H9 (cell line): ENCODE measurements at regions not wholly inside any gene's neighbourhood (a gene's known extent, or its start where the extent isn't known, plus 50 kb on each side); places are given as distances from the start of the nearest gene placed in this dataset.

ENCODE experiments used
- DNase-seq: peaks from one replicate; pipeline ENCODE4 v3.0.0-alpha.2; 2017
- H2AFZ ChIP-seq: one replicate; pipeline ENCODE4 v1.6.1; 2013; ENCODE audit warnings: mild to moderate bottlenecking, low read length, control low read depth, moderate library complexity
- H2AK5ac ChIP-seq: 2 replicates; pipeline ENCODE4 v1.6.1; 2013; ENCODE audit warnings: low read length, control low read depth, mixed read lengths; ENCODE audit not compliant: insufficient read length
- H2BK120ac ChIP-seq: one replicate; pipeline ENCODE4 v1.6.1; 2013; ENCODE audit warnings: low read depth, mild to moderate bottlenecking, low read length, control low read depth, inconsistent platforms; ENCODE audit not compliant: poor library complexity, severe bottlenecking
- H2BK12ac ChIP-seq: 2 replicates; pipeline ENCODE4 v1.6.1; 2013; ENCODE audit warnings: low read length, control low read depth, mixed read lengths, low read depth; ENCODE audit not compliant: insufficient read length
- H2BK15ac ChIP-seq: 2 replicates; pipeline ENCODE4 v1.6.1; 2013; ENCODE audit warnings: low read depth, low read length, control low read depth
- H2BK20ac ChIP-seq: one replicate; pipeline ENCODE4 v1.6.1; 2013; ENCODE audit warnings: low read depth, mild to moderate bottlenecking, low read length, control low read depth, inconsistent platforms; ENCODE audit not compliant: poor library complexity, severe bottlenecking
- H2BK5ac ChIP-seq: 2 replicates; pipeline ENCODE4 v1.6.1; 2013; ENCODE audit warnings: low read length, control low read depth, mixed read lengths; ENCODE audit not compliant: insufficient read length
- H3K14ac ChIP-seq: 2 replicates; pipeline ENCODE4 v1.6.1; 2013; ENCODE audit warnings: low read length, control low read depth; ENCODE audit not compliant: insufficient read depth
- H3K18ac ChIP-seq: 2 replicates; pipeline ENCODE4 v1.6.1; 2013; ENCODE audit warnings: low read depth, mild to moderate bottlenecking, mixed read lengths, low read length, control low read depth; ENCODE audit not compliant: insufficient read length
- H3K23ac ChIP-seq: 2 replicates; pipeline ENCODE4 v1.6.1; 2013; ENCODE audit warnings: low read length, control low read depth, mixed read lengths, low read depth; ENCODE audit not compliant: insufficient read length
- H3K23me2 ChIP-seq: 2 replicates; pipeline ENCODE4 v1.6.1; 2013; ENCODE audit warnings: low read depth, mild to moderate bottlenecking, mixed read lengths, low read length, control low read depth; ENCODE audit not compliant: insufficient read length, poor library complexity, severe bottlenecking
- H3K27ac ChIP-seq: 2 replicates; pipeline ENCODE4 v1.5.1; 2013; ENCODE audit warnings: low read length, control low read depth, mixed read lengths, low read depth; ENCODE audit not compliant: insufficient read length
- H3K27me3 ChIP-seq: 2 replicates; pipeline ENCODE4 v1.6.1; 2013; ENCODE audit warnings: low read length, control low read depth, inconsistent platforms; ENCODE audit not compliant: insufficient read depth
- H3K4ac ChIP-seq: 2 replicates; pipeline ENCODE4 v1.6.1; 2013; ENCODE audit warnings: low read depth, mild to moderate bottlenecking, control low read depth, inconsistent platforms, low read length, moderate library complexity
- H3K4me1 ChIP-seq: 2 replicates; pipeline ENCODE4 v1.6.1; 2013; ENCODE audit warnings: low read length, control low read depth, inconsistent platforms; ENCODE audit not compliant: insufficient read depth
- H3K4me2 ChIP-seq: 2 replicates; pipeline ENCODE4 v1.6.1; 2013; ENCODE audit warnings: low read length, control low read depth, mixed read lengths; ENCODE audit not compliant: insufficient read length, insufficient read depth
- H3K56ac ChIP-seq: 2 replicates; pipeline ENCODE4 v1.6.1; 2013; ENCODE audit warnings: low read depth, mild to moderate bottlenecking, mixed read lengths, low read length, control low read depth; ENCODE audit not compliant: insufficient read length
- H3K79me1 ChIP-seq: 2 replicates; pipeline ENCODE4 v1.6.1; 2013; ENCODE audit warnings: low read depth, mild to moderate bottlenecking, moderate library complexity, low read length, control low read depth, inconsistent platforms; ENCODE audit not compliant: insufficient read depth, poor library complexity, severe bottlenecking
- H3K79me2 ChIP-seq: 2 replicates; pipeline ENCODE4 v1.6.1; 2013; ENCODE audit warnings: low read length, control low read depth, inconsistent platforms; ENCODE audit not compliant: insufficient read depth
- H3K9ac ChIP-seq: 2 replicates; pipeline ENCODE4 v1.6.1; 2013; ENCODE audit warnings: low read length, control low read depth, mixed read lengths; ENCODE audit not compliant: insufficient read length; ENCODE audit errors: extremely low read depth
- H3K9me3 ChIP-seq: one replicate; pipeline ENCODE4 v1.6.1; 2013; ENCODE audit warnings: low read depth, low read length, inconsistent platforms; ENCODE audit not compliant: control insufficient read depth
- H3T11ph ChIP-seq: one replicate; pipeline ENCODE4 v1.6.1; 2013; ENCODE audit warnings: mild to moderate bottlenecking, low read length, control low read depth, inconsistent platforms
- H4K20me1 ChIP-seq: one replicate; pipeline ENCODE4 v1.6.1; 2013; ENCODE audit not compliant: control insufficient read depth, insufficient read length, insufficient read depth
- H4K5ac ChIP-seq: 2 replicates; pipeline ENCODE4 v1.6.1; 2013; ENCODE audit warnings: low read depth, mild to moderate bottlenecking, mixed read lengths, low read length, control low read depth; ENCODE audit not compliant: insufficient read length
- H4K8ac ChIP-seq: replicated peaks from 2 replicates; pipeline ENCODE4 v1.6.1; 2013; ENCODE audit warnings: low read length, control low read depth, mixed read lengths, low read depth; ENCODE audit not compliant: insufficient read length
- H4K91ac ChIP-seq: 2 replicates; pipeline ENCODE4 v1.6.1; 2013; ENCODE audit warnings: low read depth, mild to moderate bottlenecking, moderate library complexity, mixed read lengths, low read length, control low read depth; ENCODE audit not compliant: insufficient read length
- H3K27ac Mint-ChIP-seq, 3 experiments: 2 replicates in 2 of 3; 3 replicates in 1 of 3; pipeline ENCODE4 v1.8.0; 2020 to 2021; ENCODE audit warnings: mixed read lengths in 3 of 3, mild to moderate bottlenecking in 1 of 3, moderate library complexity in 1 of 3
- H3K27me3 Mint-ChIP-seq: 2 replicates; pipeline ENCODE4 v1.8.0; 2021; ENCODE audit warnings: low read depth, mild to moderate bottlenecking, moderate library complexity, mixed read lengths
- H3K36me3 Mint-ChIP-seq, 3 experiments: 2 replicates in 2 of 3; 3 replicates in 1 of 3; pipeline ENCODE4 v1.8.0; 2020 to 2021; ENCODE audit warnings: low read depth in 3 of 3, mixed read lengths in 3 of 3; ENCODE audit not compliant: insufficient read depth in 1 of 3
- H3K4me1 Mint-ChIP-seq, 2 experiments: 2 replicates each; pipeline ENCODE4 v1.8.0; 2020; ENCODE audit warnings: mixed read lengths in 2 of 2
- H3K4me3 Mint-ChIP-seq, 2 experiments: 2 replicates in 1 of 2; 3 replicates in 1 of 2; pipeline ENCODE4 v1.8.0; 2020 to 2021; ENCODE audit warnings: mild to moderate bottlenecking in 2 of 2, mixed read lengths in 2 of 2, moderate library complexity in 1 of 2
- H3K9me3 Mint-ChIP-seq, 2 experiments: 2 replicates in 1 of 2; 3 replicates in 1 of 2; pipeline ENCODE4 v1.8.0; 2020; ENCODE audit warnings: mild to moderate bottlenecking in 2 of 2, mixed read lengths in 2 of 2, moderate library complexity in 1 of 2
- CTCF ChIP-seq: fragments of 200-600 bp; sonication (generic); conservative IDR thresholded peaks from 3 replicates; pipeline ENCODE4 v1.8.0; 2021; ENCODE audit warnings: antibody characterized with exemption, mild to moderate bottlenecking
- whole genome bisulfite sequencing: extraction: QIAGEN DNeasy Blood & Tissue Kit; methylation state at CpG from one replicate; pipeline ENCODE4 v1.1.7; 2013; ENCODE audit warnings: missing lambda C conversion rate, low lambda C conversion rate, mixed read lengths; ENCODE audit not compliant: insufficient read length; ENCODE audit errors: extremely low coverage; 5-methylcytosine and 5-hydroxymethylcytosine counted together

GRCh38 chr6:11902527-11902926, 109.6 kb upstream of the HIVEP1 start:
- DNase-seq = no peak
- peaks cover 5 to 13% (median 7%) of the 10 kb centered on the region in 3 experiments for H3K36me3 Mint-ChIP-seq
- Histone ChIP-seq H4K20me1 (no peaks in the 10 kb centered on the region), H3K79me1 (no peaks in the 10 kb centered on the region), H3K23ac (no peak overlapping the region), H3K18ac (no peak overlapping the region), H4K8ac (no peak overlapping the region), H3K9ac (no peak overlapping the region), H3K27ac (no peak overlapping the region), H4K91ac (no peak overlapping the region), H2BK120ac (no peak overlapping the region), H2AFZ (no peak overlapping the region), H2BK20ac (no peak overlapping the region), H3K14ac (no peak overlapping the region), H3K4me2 (no peak overlapping the region), H3K56ac (no peak overlapping the region), H2AK5ac (no peak overlapping the region), H3K79me2 (no peaks in the 10 kb centered on the region), H3K9me3 (no peaks in the 10 kb centered on the region), H3K4me1 (no peaks in the 10 kb centered on the region), H2BK5ac (no peak overlapping the region), H3T11ph (no peak overlapping the region), H2BK15ac (no peak overlapping the region), H3K4ac (no peak overlapping the region), H3K27me3 (no peaks in the 10 kb centered on the region), H2BK12ac (no peak overlapping the region), H3K23me2 (no peaks in the 10 kb centered on the region), H4K5ac (no peak overlapping the region)
- H3K27me3 Mint-ChIP-seq = no peaks in the 10 kb centered on the region
- peaks cover 10% of the 10 kb centered on the region in 2 experiments for H3K9me3 Mint-ChIP-seq
- no CpG with 5 or more reads among the region's 2 CpGs for WGBS
- no peak for TF ChIP-seq CTCF
- H3K27ac Mint-ChIP-seq = peak overlapping the region in 2 of 3 experiments; percentile 3 to 30; a peak in 2 of 7 replicates
- peaks cover 26 to 29% of the 10 kb centered on the region in 2 experiments for H3K4me1 Mint-ChIP-seq
- no peak overlapping the region for H3K4me3 Mint-ChIP-seq
